Endothelial cell (in vitro differentiated cells): ENCODE measurements at regions not wholly inside any gene's neighbourhood (a gene's known extent, or its start where the extent isn't known, plus 50 kb on each side); places are given as distances from the start of the nearest gene placed in this dataset.

Experiments
- DNase-seq: peaks from one replicate; pipeline ENCODE4 v3.0.0; 2021; ENCODE audit warnings: low spot score
- H3K27ac Mint-ChIP-seq: one replicate; pipeline ENCODE4 v1.8.0; 2021; ENCODE audit warnings: mixed read lengths, inconsistent platforms; ENCODE audit not compliant: unreplicated experiment
- H3K27me3 Mint-ChIP-seq: one replicate; pipeline ENCODE4 v1.8.0; 2021; ENCODE audit warnings: mild to moderate bottlenecking, moderate library complexity, mixed read lengths, inconsistent platforms; ENCODE audit not compliant: unreplicated experiment
- H3K36me3 Mint-ChIP-seq: one replicate; pipeline ENCODE4 v1.8.0; 2021; ENCODE audit warnings: mild to moderate bottlenecking, low read depth, mixed read lengths, inconsistent platforms; ENCODE audit not compliant: unreplicated experiment
- H3K4me1 Mint-ChIP-seq: one replicate; pipeline ENCODE4 v1.8.0; 2021; ENCODE audit warnings: mild to moderate bottlenecking, mixed read lengths, inconsistent platforms; ENCODE audit not compliant: unreplicated experiment
- H3K4me3 Mint-ChIP-seq: one replicate; pipeline ENCODE4 v1.8.0; 2021; ENCODE audit warnings: mild to moderate bottlenecking, mixed read lengths, inconsistent platforms; ENCODE audit not compliant: unreplicated experiment
- H3K9me3 Mint-ChIP-seq: one replicate; pipeline ENCODE4 v1.8.0; 2021; ENCODE audit warnings: mixed read lengths, inconsistent platforms; ENCODE audit not compliant: unreplicated experiment
- CTCF ChIP-seq: fragments of 200-600 bp; sonication (generic); IDR thresholded peaks from one replicate; pipeline ENCODE4 v1.5.0; 2021; ENCODE audit warnings: antibody characterized with exemption; ENCODE audit not compliant: unreplicated experiment

- H3K27me3 Mint-ChIP-seq: peaks cover 6% of the 10 kb centered on the region
- H3K27ac Mint-ChIP-seq: no peak overlapping the region
- no peaks in the 10 kb centered on the region for H3K36me3 Mint-ChIP-seq
- no peak for TF ChIP-seq CTCF
- no peak overlapping the region for H3K4me3 Mint-ChIP-seq
- no peak for DNase-seq
- no peaks in the 10 kb centered on the region for H3K9me3 Mint-ChIP-seq
- no peaks in the 10 kb centered on the region for H3K4me1 Mint-ChIP-seq
Observed at GRCh38 chr11:71192629-71193028, 59.7 kb downstream of the SHANK2 start.

- Mint-ChIP-seq H3K27ac (no peak overlapping the region), H3K4me3 (no peak overlapping the region), H3K36me3 (no peaks in the 10 kb centered on the region), H3K27me3 (peaks cover 8% of the 10 kb centered on the region), H3K4me1 (no peaks in the 10 kb centered on the region), H3K9me3 (no peaks in the 10 kb centered on the region)
- no peak for TF ChIP-seq CTCF
- no peak for DNase-seq
Observed at GRCh38 chr11:71191201-71191600, 61.2 kb downstream of the SHANK2 start.

GRCh38 chr11:71190551-71190950 lies 61.8 kb downstream of the SHANK2 start:
- TF ChIP-seq CTCF: no peak
- Mint-ChIP-seq H3K9me3 (no peaks in the 10 kb centered on the region), H3K36me3 (no peaks in the 10 kb centered on the region), H3K27ac (no peak overlapping the region), H3K4me3 (no peak overlapping the region), H3K4me1 (no peaks in the 10 kb centered on the region), H3K27me3 (peaks cover 10% of the 10 kb centered on the region)
- no peak for DNase-seq

- no peak overlapping the region for H3K27ac Mint-ChIP-seq
- H3K9me3 Mint-ChIP-seq: no peaks in the 10 kb centered on the region
- no peaks in the 10 kb centered on the region for H3K36me3 Mint-ChIP-seq
- no peak for TF ChIP-seq CTCF
- DNase-seq: no peak
- H3K4me1 Mint-ChIP-seq: no peaks in the 10 kb centered on the region
- H3K4me3 Mint-ChIP-seq: no peak overlapping the region
- peaks cover 14% of the 10 kb centered on the region for H3K27me3 Mint-ChIP-seq
Observed at GRCh38 chr11:71189768-71190315, 62.5 kb downstream of the SHANK2 start.

- H3K27me3 Mint-ChIP-seq: peaks cover 17% of the 10 kb centered on the region
- TF ChIP-seq CTCF: no peak
- DNase-seq: no peak
- no peaks in the 10 kb centered on the region for H3K9me3 Mint-ChIP-seq
- no peak overlapping the region for H3K27ac Mint-ChIP-seq
- no peak overlapping the region for H3K4me3 Mint-ChIP-seq
- H3K36me3 Mint-ChIP-seq: no peaks in the 10 kb centered on the region
- no peaks in the 10 kb centered on the region for H3K4me1 Mint-ChIP-seq
Observed at GRCh38 chr11:71188886-71189767, 63.2 kb downstream of the SHANK2 start.
